ENCODE measurements at regions not wholly inside any gene's neighbourhood (a gene's known extent, or its start where the extent isn't known, plus 50 kb on each side); places are given as distances from the start of the nearest gene placed in this dataset.
"Not testable (repeated sequence)": the region's sequence is repeated elsewhere in the genome, so short reads cannot be mapped to it uniquely, and the experiment has no call there.

DNA sequence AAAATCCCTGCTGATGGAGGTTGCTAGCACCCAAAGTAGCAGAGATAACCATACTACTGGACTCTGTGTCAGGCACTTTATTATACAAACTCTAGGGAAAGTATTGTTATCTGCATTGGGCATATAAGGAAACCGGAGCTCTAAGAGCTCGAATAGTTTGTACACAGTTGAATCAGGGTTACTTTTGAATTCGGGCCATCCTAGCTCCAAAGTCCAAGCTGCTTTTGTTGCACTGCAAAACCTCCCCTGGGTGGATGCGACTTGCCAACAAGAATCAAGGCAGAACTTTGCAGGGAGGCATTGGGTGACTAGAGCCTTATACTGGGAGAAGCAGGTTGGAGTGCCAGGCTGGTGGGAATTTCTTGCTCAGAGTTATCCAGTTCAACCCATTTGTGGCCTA lies 435.1 kb downstream of the SPATA31D1 start:
- TF ChIP-seq, protein P1, sequence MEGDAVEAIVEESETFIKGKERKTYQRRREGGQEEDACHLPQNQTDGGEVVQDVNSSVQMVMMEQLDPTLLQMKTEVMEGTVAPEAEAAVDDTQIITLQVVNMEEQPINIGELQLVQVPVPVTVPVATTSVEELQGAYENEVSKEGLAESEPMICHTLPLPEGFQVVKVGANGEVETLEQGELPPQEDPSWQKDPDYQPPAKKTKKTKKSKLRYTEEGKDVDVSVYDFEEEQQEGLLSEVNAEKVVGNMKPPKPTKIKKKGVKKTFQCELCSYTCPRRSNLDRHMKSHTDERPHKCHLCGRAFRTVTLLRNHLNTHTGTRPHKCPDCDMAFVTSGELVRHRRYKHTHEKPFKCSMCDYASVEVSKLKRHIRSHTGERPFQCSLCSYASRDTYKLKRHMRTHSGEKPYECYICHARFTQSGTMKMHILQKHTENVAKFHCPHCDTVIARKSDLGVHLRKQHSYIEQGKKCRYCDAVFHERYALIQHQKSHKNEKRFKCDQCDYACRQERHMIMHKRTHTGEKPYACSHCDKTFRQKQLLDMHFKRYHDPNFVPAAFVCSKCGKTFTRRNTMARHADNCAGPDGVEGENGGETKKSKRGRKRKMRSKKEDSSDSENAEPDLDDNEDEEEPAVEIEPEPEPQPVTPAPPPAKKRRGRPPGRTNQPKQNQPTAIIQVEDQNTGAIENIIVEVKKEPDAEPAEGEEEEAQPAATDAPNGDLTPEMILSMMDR (conservative IDR thresholded peaks at IDR 0.05; ENCODE audit: low read length): no peak
- no peak for TF ChIP-seq EZH2phosphoT487 (IDR thresholded peaks at IDR 0.05; ENCODE audit: borderline replicate concordance)
- Histone ChIP-seq H3K9me2 (replicated peaks; ENCODE audit: low read depth, low read length) (no peaks in the 10 kb centered on the region), H3K79me2 (ENCODE audit: insufficient read depth, low read length) (no peaks in the 10 kb centered on the region), H3K4me1 (ENCODE audit: insufficient read depth, low read length, poor library complexity, severe bottlenecking) (peaks cover 12% of the 10 kb centered on the region), H3K36me3 (ENCODE audit: insufficient read depth, low read length) (no peaks in the 10 kb centered on the region), H3F3A (ENCODE audit: low read depth) (peaks cover 8% of the 10 kb centered on the region), H3K4me2 (ENCODE audit: low read depth, low read length, poor library complexity, severe bottlenecking) (no peak overlapping the region), H3K27me3 (ENCODE audit: insufficient read depth, low read length, poor library complexity, severe bottlenecking) (no peaks in the 10 kb centered on the region), H3K4me3 (ENCODE audit: low read length, poor library complexity, severe bottlenecking) (no peak overlapping the region), H3K9ac (ENCODE audit: low read depth, low read length, poor library complexity, severe bottlenecking) (no peak overlapping the region), H2AFZ (ENCODE audit: low read length) (no peak overlapping the region), H4K20me1 (ENCODE audit: insufficient read depth, low read length, poor library complexity, severe bottlenecking) (no peaks in the 10 kb centered on the region), H3K9me3 (ENCODE audit: insufficient read depth, low read depth, low read length) (0 out of 2 replicates have a peak, but pooled peaks cover 6% of the 10 kb centered on the region)

DNA sequence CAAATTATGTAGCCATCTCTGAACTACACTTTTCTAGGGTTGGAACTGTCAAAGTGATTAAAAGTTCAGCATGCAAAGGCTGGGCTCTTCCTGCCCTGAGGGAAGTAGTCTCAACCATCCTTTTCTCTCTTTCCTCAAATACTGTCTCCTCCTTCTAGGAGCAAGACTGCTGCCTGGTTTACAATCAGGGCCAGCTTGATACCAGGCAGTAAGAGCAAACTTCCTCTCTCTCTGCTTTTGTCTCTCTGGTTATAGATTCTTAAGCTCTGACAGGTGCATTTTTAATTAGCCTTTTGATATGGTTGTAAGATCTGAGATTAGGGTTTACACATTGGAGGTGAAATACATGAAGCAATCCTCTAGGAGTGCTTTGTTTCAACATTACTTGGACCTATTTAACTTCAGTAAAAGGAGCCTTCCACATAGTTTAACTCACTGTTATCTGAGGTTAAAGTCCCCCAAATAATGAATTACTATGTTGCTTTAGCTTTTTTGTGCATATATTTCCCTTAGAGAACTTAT lies 436.1 kb downstream of the SPATA31D1 start:
- H3F3A ChIP-seq (ENCODE audit: low read depth): peaks cover 2% of the 10 kb centered on the region
- no peak overlapping the region for H3K9ac ChIP-seq (ENCODE audit: low read depth, low read length, poor library complexity, severe bottlenecking)
- H3K4me1 ChIP-seq (ENCODE audit: insufficient read depth, low read length, poor library complexity, severe bottlenecking): peaks cover 7% of the 10 kb centered on the region
- no peaks in the 10 kb centered on the region for H3K79me2 ChIP-seq (ENCODE audit: insufficient read depth, low read length)
- H3K27me3 ChIP-seq (ENCODE audit: insufficient read depth, low read length, poor library complexity, severe bottlenecking): no peaks in the 10 kb centered on the region
- H3K9me3 ChIP-seq (ENCODE audit: insufficient read depth, low read depth, low read length): 0 out of 2 replicates have a peak, but pooled peaks cover 6% of the 10 kb centered on the region
- H3K4me2 ChIP-seq (ENCODE audit: low read depth, low read length, poor library complexity, severe bottlenecking): no peak overlapping the region
- TF ChIP-seq EZH2phosphoT487 (IDR thresholded peaks at IDR 0.05; ENCODE audit: borderline replicate concordance): no peak
- TF ChIP-seq, protein P1 (conservative IDR thresholded peaks at IDR 0.05; ENCODE audit: low read length): no peak
- no peak overlapping the region for H3K4me3 ChIP-seq (ENCODE audit: low read length, poor library complexity, severe bottlenecking)
- H3K9me2 ChIP-seq (replicated peaks; ENCODE audit: low read depth, low read length): no peaks in the 10 kb centered on the region
- no peak overlapping the region for H2AFZ ChIP-seq (ENCODE audit: low read length)
- H3K36me3 ChIP-seq (ENCODE audit: insufficient read depth, low read length): no peaks in the 10 kb centered on the region
- no peaks in the 10 kb centered on the region for H4K20me1 ChIP-seq (ENCODE audit: insufficient read depth, low read length, poor library complexity, severe bottlenecking)

DNA sequence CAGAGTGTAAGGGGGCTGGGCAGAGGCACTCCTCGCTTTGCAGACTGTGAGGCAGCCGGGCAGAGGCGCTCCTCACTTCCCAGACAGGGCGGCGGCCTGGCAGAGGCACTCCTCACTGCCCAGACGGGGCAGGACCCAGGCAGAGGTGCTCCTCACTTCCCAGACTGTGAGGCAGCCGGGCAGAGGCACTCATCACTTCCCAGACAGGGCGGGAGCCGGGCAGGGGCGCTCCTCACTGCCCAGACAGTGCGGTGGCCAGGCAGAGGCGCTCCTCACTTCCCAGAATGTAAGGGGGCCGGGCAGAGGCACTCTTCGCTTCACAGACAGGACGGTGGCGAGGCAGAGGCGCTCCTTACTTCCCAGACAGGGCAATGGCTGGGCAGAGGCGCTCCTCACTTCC lies 442.5 kb downstream of the SPATA31D1 start:
- Histone ChIP-seq H2AFZ (ENCODE audit: low read length) (no peak overlapping the region), H3K4me2 (ENCODE audit: low read depth, low read length, poor library complexity, severe bottlenecking) (no peak overlapping the region), H4K20me1 (ENCODE audit: insufficient read depth, low read length, poor library complexity, severe bottlenecking) (no peaks in the 10 kb centered on the region), H3K27me3 (ENCODE audit: insufficient read depth, low read length, poor library complexity, severe bottlenecking) (no peaks in the 10 kb centered on the region), H3K79me2 (ENCODE audit: insufficient read depth, low read length) (no peaks in the 10 kb centered on the region), H3K4me1 (ENCODE audit: insufficient read depth, low read length, poor library complexity, severe bottlenecking) (no peaks in the 10 kb centered on the region), H3K9me2 (replicated peaks; ENCODE audit: low read depth, low read length) (no peaks in the 10 kb centered on the region), H3K4me3 (ENCODE audit: low read length, poor library complexity, severe bottlenecking) (no peak overlapping the region), H3K36me3 (ENCODE audit: insufficient read depth, low read length) (no peaks in the 10 kb centered on the region), H3F3A (ENCODE audit: low read depth) (no peaks in the 10 kb centered on the region), H3K9ac (ENCODE audit: low read depth, low read length, poor library complexity, severe bottlenecking) (no peak overlapping the region), H3K9me3 (ENCODE audit: insufficient read depth, low read depth, low read length) (no peaks in the 10 kb centered on the region)
- no peak for TF ChIP-seq EZH2phosphoT487 (IDR thresholded peaks at IDR 0.05; ENCODE audit: borderline replicate concordance)
- TF ChIP-seq, protein P1 (conservative IDR thresholded peaks at IDR 0.05; ENCODE audit: low read length): no peak

DNA sequence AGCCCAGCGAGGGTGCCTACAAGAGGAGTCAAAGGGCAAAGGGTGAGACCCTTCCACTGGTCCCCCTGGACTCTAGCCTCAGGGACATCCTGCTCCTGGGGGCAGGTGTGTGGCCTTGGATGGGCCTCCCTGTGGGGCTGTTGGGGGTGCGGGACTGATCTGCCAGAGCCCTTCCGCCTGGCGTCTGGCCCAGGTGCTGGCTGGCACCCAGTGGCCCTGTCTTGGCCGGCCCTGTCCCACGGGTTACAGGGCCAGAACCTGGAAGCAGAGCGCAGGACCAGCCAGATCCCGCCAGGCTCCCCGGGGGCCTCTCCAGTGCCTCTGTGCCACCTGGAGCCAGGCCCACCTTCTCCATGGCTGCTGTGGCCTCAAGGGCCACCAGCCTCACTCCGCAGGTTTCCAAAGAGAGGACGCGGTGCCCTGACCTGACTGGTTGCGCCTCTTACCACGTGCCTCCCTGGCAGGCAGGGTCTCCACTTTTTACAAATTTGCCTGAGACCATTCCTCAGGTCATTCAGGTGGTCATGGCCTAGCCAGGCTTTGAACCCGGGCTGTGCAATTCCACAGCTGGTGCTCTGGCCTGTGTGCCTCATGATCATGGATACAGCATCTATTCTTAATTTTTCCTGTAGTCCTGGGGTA lies 444.8 kb downstream of the SPATA31D1 start:
- H3F3A ChIP-seq (ENCODE audit: low read depth); H3K9me2 ChIP-seq (replicated peaks; ENCODE audit: low read depth, low read length); H3K36me3 ChIP-seq (ENCODE audit: insufficient read depth, low read length); H3K9ac ChIP-seq (ENCODE audit: low read depth, low read length, poor library complexity, severe bottlenecking); H2AFZ ChIP-seq (ENCODE audit: low read length); H3K4me2 ChIP-seq (ENCODE audit: low read depth, low read length, poor library complexity, severe bottlenecking); H3K9me3 ChIP-seq (ENCODE audit: insufficient read depth, low read depth, low read length); H3K4me3 ChIP-seq (ENCODE audit: low read length, poor library complexity, severe bottlenecking); H4K20me1 ChIP-seq (ENCODE audit: insufficient read depth, low read length, poor library complexity, severe bottlenecking); H3K27me3 ChIP-seq (ENCODE audit: insufficient read depth, low read length, poor library complexity, severe bottlenecking); H3K4me1 ChIP-seq (ENCODE audit: insufficient read depth, low read length, poor library complexity, severe bottlenecking); H3K79me2 ChIP-seq (ENCODE audit: insufficient read depth, low read length): not testable (repeated sequence)

All from Loucy (cell line).